ENCODE measurements at regions not wholly inside any gene's neighbourhood (a gene's known extent, or its start where the extent isn't known, plus 50 kb on each side); places are given as distances from the start of the nearest gene placed in this dataset.

DNA sequence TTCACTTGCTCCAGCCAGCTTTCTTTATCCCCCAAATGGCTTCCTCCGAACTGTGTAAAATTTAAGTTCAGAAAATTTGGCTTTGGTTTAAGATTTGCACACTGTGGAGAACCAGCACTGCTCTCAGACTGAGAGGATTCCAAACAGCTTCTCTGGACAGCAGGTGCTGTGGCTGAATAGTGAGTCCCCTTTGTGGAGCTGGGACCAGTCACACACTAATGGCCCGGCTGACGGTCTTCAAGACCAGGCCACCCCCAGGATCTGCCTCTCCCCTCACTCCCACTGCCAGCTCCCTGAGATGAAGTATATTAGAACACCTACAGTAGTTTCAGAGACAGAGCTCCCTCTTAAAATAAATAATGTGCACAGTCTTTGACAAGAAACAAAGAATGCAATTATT is 267.3 kb downstream of the BCAT1 start:
- no peaks in the 10 kb centered on the region for H3K36me3 ChIP-seq (ENCODE audit: control insufficient read depth in 2 of 2, extremely low read depth in 1 of 2, insufficient read depth in 2 of 2, low read length in 2 of 2)
- no peaks in the 10 kb centered on the region for H3K9me3 ChIP-seq (replicated peaks; ENCODE audit: control insufficient read depth, insufficient read depth, low read length)
- peaks cover 0 to 2% of the 10 kb centered on the region in 2 experiments for H3K27me3 ChIP-seq (ENCODE audit: control insufficient read depth in 2 of 2, insufficient read depth in 2 of 2, low read length in 2 of 2)
- intact Hi-C loops (cut with micrococcal nuclease) = no loop called here
- ChIA-PET CTCF (interaction anchor here (0.7 kb wide), 1 partner anchor 13 kb away, joined by 3 read pairs; no protein-coding TSS in a partner anchor), POLR2A (no interaction called here)
- H3K4me3 ChIP-seq (replicated peaks in 1 of 3; ENCODE audit: insufficient read depth in 1 of 3, low read depth in 1 of 3, low read length in 3 of 3) = no peak overlapping the region
- no peak overlapping the region for H2AFZ ChIP-seq (ENCODE audit: low read depth, low read length)
- no peaks in the 10 kb centered on the region for H3K9me1 ChIP-seq (replicated peaks; ENCODE audit: control insufficient read depth, extremely low read depth, insufficient read depth, low read length)
- TF ChIP-seq EZH2 (IDR thresholded peaks at IDR 0.05; ENCODE audit: borderline replicate concordance, low read depth, low read length, severe bottlenecking) = no peak
- TF ChIP-seq GATA2 (IDR thresholded peaks at IDR 0.05; ENCODE audit: insufficient read depth, insufficient read length, low read depth, low read length) = no peak
- TF ChIP-seq POLR2A (IDR thresholded peaks at IDR 0.05; ENCODE audit: low read depth, low read length) = no peak
- TF ChIP-seq, protein P1, sequence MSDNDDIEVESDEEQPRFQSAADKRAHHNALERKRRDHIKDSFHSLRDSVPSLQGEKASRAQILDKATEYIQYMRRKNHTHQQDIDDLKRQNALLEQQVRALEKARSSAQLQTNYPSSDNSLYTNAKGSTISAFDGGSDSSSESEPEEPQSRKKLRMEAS (IDR thresholded peaks at IDR 0.05; ENCODE audit: insufficient read depth, insufficient read length) = no peak
- no peak for TF ChIP-seq FOS (IDR thresholded peaks at IDR 0.05; ENCODE audit: borderline replicate concordance, insufficient read depth, low read length)
- no peak for TF ChIP-seq MYC (IDR thresholded peaks at IDR 0.05; ENCODE audit: low read depth, low read length)
- TF ChIP-seq, protein P2, sequence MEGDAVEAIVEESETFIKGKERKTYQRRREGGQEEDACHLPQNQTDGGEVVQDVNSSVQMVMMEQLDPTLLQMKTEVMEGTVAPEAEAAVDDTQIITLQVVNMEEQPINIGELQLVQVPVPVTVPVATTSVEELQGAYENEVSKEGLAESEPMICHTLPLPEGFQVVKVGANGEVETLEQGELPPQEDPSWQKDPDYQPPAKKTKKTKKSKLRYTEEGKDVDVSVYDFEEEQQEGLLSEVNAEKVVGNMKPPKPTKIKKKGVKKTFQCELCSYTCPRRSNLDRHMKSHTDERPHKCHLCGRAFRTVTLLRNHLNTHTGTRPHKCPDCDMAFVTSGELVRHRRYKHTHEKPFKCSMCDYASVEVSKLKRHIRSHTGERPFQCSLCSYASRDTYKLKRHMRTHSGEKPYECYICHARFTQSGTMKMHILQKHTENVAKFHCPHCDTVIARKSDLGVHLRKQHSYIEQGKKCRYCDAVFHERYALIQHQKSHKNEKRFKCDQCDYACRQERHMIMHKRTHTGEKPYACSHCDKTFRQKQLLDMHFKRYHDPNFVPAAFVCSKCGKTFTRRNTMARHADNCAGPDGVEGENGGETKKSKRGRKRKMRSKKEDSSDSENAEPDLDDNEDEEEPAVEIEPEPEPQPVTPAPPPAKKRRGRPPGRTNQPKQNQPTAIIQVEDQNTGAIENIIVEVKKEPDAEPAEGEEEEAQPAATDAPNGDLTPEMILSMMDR (IDR thresholded peaks at IDR 0.05; ENCODE audit: extremely low read depth in 1 of 2, insufficient read depth in 1 of 2, low read depth in 1 of 2, low read length in 2 of 2) = no peak
- no peak for TF ChIP-seq POLR2AphosphoS5 (IDR thresholded peaks at IDR 0.05; ENCODE audit: insufficient read depth, low read depth, low read length)
- no peak for TF ChIP-seq JUN (IDR thresholded peaks at IDR 0.05; ENCODE audit: borderline replicate concordance, insufficient read depth, insufficient read length, low read depth)
- FAIRE-seq (no peak), DNase-seq (ENCODE audit: low read depth, low spot score) (no peak)
- dilution Hi-C loops (cut with MboI; ENCODE audit: extremely low pct_ligation_motif_present, low sequenced_read_pairs) = no loop called here
- H4K20me1 ChIP-seq (replicated peaks; ENCODE audit: control insufficient read depth, extremely low read depth, insufficient read depth, low read length) = no peaks in the 10 kb centered on the region
- no peaks in the 10 kb centered on the region for H3K4me1 ChIP-seq (ENCODE audit: control insufficient read depth, extremely low read depth, insufficient read depth, low read length)
- no peak overlapping the region for H3K9ac ChIP-seq (replicated peaks; ENCODE audit: extremely low read depth, insufficient read depth, low read length)
- BruUV-seq (replicated peaks) = no TSS peak
- no peaks in the 10 kb centered on the region for H3K79me2 ChIP-seq (ENCODE audit: control insufficient read depth, insufficient read depth, low read length)
- no peak overlapping the region for H3K4me2 ChIP-seq (ENCODE audit: insufficient read depth, low read length)
- H3K27ac ChIP-seq (ENCODE audit: insufficient read depth, low read depth, low read length) = no peak overlapping the region
